ENCODE measurements at regions not wholly inside any gene's neighbourhood (a gene's known extent, or its start where the extent isn't known, plus 50 kb on each side); places are given as distances from the start of the nearest gene placed in this dataset.

- no peak for DNase-seq (ENCODE audit: low read depth, low spot score)
Measured at GRCh38 chr2:180063494-180064092, 56.5 kb upstream of the CWC22 start.

GRCh38 chr2:180062178-180062577 lies 55.1 kb upstream of the CWC22 start:
- DNase-seq (ENCODE audit: low read depth, low spot score), result no peak

DNA sequence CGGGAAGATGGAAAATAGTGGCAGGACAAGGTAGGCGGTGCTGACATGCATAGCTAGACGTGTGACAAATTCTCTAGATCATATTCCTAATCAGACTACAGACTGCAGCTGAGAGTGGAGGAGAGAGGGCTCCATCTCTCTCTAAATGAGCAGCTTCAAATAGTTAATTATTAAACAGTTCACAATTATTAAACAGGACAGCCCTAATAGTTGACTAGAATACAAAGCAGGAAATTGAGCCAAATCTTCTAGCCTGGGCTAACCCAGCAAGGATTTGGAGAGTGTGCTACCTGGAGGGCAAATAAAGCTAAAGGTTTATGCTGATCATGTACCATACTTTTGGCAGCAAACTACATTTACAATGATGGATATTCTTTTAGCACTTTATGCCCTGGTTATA lies 54.4 kb upstream of the CWC22 start:
- DNase-seq (ENCODE audit: low read depth, low spot score), result no peak

GRCh38 chr2:180061085-180061484 lies 54.0 kb upstream of the CWC22 start:
- no peak for DNase-seq (ENCODE audit: low read depth, low spot score)

GRCh38 chr2:180058993-180059392 lies 51.9 kb upstream of the CWC22 start:
- DNase-seq (ENCODE audit: low read depth, low spot score), result no peak

- DNase-seq (ENCODE audit: low read depth, low spot score), result no peak
Measured at GRCh38 chr2:180057706-180058412, 50.8 kb upstream of the CWC22 start.

All from activated naive CD8-positive, alpha-beta T cell treated with anti-CD3 and anti-CD28 coated beads, Interleukin-2, amount 50 U/mL, for 16 hours (primary cell).